Breast epithelium (tissue), 4 donors: ENCODE measurements at regions not wholly inside any gene's neighbourhood (a gene's known extent, or its start where the extent isn't known, plus 50 kb on each side); places are given as distances from the start of the nearest gene placed in this dataset.

Source experiments
- DNase-seq, 2 donors: peaks; one replicate each; pipeline ENCODE4 v3.0.0-alpha.2; 2019; ENCODE audit warnings: low spot score in 2 of 2
- H3K27ac ChIP-seq, 2 donors: fragments of 200-600 bp; sonication (generic) in 1 of 2; one replicate each; pipeline ENCODE4 v1.5.1; 2016 to 2019; ENCODE audit warnings: mild to moderate bottlenecking in 1 of 2
- H3K27me3 ChIP-seq, 2 donors: fragments of 200-600 bp; sonication (generic) in 1 of 2; one replicate each; pipeline versions ENCODE4 v1.5.1 to v1.6.0; 2017 to 2019; ENCODE audit warnings: control low read depth in 1 of 2, mild to moderate bottlenecking in 1 of 2
- H3K36me3 ChIP-seq: fragments of 200-600 bp; one replicate; pipeline ENCODE4 v1.5.1; 2019
- H3K4me1 ChIP-seq, 2 donors: fragments of 200-600 bp; sonication (generic); one replicate each; pipeline ENCODE4 v1.5.1; 2016 to 2019; ENCODE audit warnings: control low read depth in 1 of 2
- H3K4me3 ChIP-seq, 3 donors: fragments of 200-600 bp; sonication (generic); 1 replicate in 2 of 3; 2 replicates in 1 of 3; pipeline ENCODE4 v1.5.1; 2016 to 2019; ENCODE audit warnings: mild to moderate bottlenecking in 3 of 3, moderate library complexity in 2 of 3
- H3K9me3 ChIP-seq, 2 donors: fragments of 200-600 bp; sonication (generic) in 1 of 2; one replicate each; pipeline ENCODE4 v1.5.1; 2016 to 2019; ENCODE audit warnings: control low read depth in 1 of 2
- POLR2A ChIP-seq: fragments of 450-650 bp; IDR thresholded peaks from one replicate; pipeline ENCODE4 v1.6.1; 2016; ENCODE audit warnings: antibody characterized with exemption, mild to moderate bottlenecking, moderate library complexity
- POLR2AphosphoS5 ChIP-seq, 3 donors: sonication (generic); formaldehyde crosslinking; IDR thresholded peaks; one replicate each; pipeline ENCODE4 v1.6.1; 2017; ENCODE audit warnings: antibody characterized with exemption in 3 of 3
- intact Hi-C: fragments of 100-400 bp; cut with DNase I; formaldehyde crosslinking; loops from one replicate; pipeline ENCODE4 v1.15.1; 2023; ENCODE audit warnings: low total_unique reads
- TF ChIP-seq, protein P1 (sequence below), 3 donors: fragments of 450-650 bp; IDR thresholded peaks; one replicate each; pipeline ENCODE4 v1.5.1; 2016 to 2017; ENCODE audit warnings: antibody characterized with exemption in 3 of 3, mild to moderate bottlenecking in 3 of 3, moderate library complexity in 3 of 3

DNA sequence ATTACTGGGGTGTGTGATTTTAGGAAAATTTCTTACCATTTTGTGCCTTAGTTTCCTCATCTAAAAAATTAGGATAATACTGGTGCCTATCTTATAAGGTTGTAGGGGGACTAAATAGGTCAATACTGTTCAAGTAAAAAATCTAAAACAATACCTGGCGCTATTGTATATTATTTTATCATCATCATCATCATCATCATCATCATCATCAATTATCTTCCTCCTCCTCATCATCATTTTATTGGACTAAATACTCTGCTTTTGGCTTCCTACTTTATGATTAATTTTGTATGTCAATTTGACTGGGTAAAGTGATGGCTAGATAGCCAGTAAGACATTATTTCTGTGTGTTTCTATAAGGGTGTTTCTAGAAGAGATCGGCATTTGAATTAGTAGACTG lies 435.5 kb downstream of the DHX35 start:
- H3K4me3 ChIP-seq: no peak overlapping the region
- no peak for DNase-seq
- no peaks in the 10 kb centered on the region for H3K27me3 ChIP-seq
- H3K27ac ChIP-seq: no peak overlapping the region
- no peaks in the 10 kb centered on the region for H3K4me1 ChIP-seq
- H3K36me3 ChIP-seq: no peaks in the 10 kb centered on the region
- intact Hi-C loops: no loop called here
- TF ChIP-seq, protein P1, sequence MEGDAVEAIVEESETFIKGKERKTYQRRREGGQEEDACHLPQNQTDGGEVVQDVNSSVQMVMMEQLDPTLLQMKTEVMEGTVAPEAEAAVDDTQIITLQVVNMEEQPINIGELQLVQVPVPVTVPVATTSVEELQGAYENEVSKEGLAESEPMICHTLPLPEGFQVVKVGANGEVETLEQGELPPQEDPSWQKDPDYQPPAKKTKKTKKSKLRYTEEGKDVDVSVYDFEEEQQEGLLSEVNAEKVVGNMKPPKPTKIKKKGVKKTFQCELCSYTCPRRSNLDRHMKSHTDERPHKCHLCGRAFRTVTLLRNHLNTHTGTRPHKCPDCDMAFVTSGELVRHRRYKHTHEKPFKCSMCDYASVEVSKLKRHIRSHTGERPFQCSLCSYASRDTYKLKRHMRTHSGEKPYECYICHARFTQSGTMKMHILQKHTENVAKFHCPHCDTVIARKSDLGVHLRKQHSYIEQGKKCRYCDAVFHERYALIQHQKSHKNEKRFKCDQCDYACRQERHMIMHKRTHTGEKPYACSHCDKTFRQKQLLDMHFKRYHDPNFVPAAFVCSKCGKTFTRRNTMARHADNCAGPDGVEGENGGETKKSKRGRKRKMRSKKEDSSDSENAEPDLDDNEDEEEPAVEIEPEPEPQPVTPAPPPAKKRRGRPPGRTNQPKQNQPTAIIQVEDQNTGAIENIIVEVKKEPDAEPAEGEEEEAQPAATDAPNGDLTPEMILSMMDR (IDR thresholded peaks at IDR 0.05): no peak
- TF ChIP-seq POLR2AphosphoS5 (IDR thresholded peaks at IDR 0.05): no peak
- no peak for TF ChIP-seq POLR2A
- H3K9me3 ChIP-seq: no peaks in the 10 kb centered on the region

DNA sequence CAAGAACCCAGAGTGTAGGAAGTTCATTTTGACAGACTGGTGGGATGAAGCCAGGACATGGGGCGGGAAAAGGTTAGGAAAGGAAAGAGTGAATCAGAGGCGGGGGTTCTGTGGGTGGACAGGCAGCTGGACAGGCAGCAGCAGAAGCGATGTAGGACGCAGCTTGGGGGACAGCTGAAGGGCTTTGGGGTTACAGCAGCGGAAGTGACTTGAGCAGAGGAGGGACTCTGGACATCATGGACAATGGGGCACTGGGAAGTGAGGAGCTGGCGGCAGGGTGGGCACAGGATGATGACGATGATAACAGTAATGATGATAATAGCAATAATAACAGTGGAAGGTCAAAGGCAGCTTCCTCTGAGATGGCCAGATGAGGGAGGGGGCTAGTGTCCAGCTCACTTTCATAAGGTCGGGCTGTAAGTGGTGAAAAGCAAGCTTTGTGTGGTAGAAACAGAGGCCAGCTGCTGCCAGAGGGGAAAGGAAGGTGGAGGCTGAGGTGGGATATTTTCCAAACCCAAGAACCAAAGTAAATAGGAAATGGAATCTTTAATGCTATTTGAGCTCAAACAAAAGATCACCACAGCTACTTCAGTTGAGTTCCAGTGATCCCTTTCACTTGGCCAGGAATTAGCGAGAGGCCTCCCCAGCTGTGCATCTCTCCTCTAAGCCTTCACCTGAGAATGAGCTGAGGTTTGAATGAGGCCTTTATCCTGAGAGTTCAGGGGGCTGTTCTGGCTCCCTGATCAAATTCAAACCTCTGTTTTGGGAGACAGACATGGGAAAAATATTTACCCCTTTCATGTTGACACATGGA lies 433.5 kb downstream of the DHX35 start:
- H3K27ac ChIP-seq: peak overlapping the region in 1 of 2 donors; percentile 43
- intact Hi-C loops: no loop called here
- H3K4me3 ChIP-seq: no peak overlapping the region
- no peak for TF ChIP-seq POLR2A
- TF ChIP-seq, protein P1 (IDR thresholded peaks at IDR 0.05): no peak
- no peak for TF ChIP-seq POLR2AphosphoS5 (IDR thresholded peaks at IDR 0.05)
- no peaks in the 10 kb centered on the region for H3K36me3 ChIP-seq
- no peaks in the 10 kb centered on the region for H3K9me3 ChIP-seq
- DNase-seq: no peak
- no peaks in the 10 kb centered on the region for H3K27me3 ChIP-seq
- H3K4me1 ChIP-seq: no peaks in the 10 kb centered on the region

DNA sequence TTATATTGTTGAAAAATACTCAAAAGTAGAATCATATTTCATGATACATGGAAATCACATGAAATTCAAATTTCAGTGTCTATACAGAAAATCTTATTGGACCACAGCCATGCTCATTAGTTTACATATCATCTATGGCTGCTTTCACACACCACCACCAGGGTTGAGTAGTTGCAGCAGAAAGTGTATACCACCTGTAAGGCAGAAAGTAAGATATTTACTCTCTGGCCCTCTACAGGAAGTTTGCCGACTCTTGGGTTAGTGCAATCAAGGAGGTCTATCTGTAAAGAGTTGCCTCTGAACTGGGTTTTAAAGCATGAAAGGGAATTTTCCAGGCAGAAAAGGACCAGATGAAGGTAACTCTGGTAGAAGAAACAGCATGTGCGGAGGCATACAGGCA lies 432.3 kb downstream of the DHX35 start:
- no peak for TF ChIP-seq POLR2A
- TF ChIP-seq, protein P1 (IDR thresholded peaks at IDR 0.05): no peak
- TF ChIP-seq POLR2AphosphoS5 (IDR thresholded peaks at IDR 0.05): no peak
- H3K9me3 ChIP-seq: no peaks in the 10 kb centered on the region
- no peaks in the 10 kb centered on the region for H3K4me1 ChIP-seq
- H3K27ac ChIP-seq: no peak overlapping the region
- H3K27me3 ChIP-seq: no peaks in the 10 kb centered on the region
- no peak overlapping the region for H3K4me3 ChIP-seq
- no peaks in the 10 kb centered on the region for H3K36me3 ChIP-seq
- intact Hi-C loops: no loop called here
- DNase-seq: no peak

DNA sequence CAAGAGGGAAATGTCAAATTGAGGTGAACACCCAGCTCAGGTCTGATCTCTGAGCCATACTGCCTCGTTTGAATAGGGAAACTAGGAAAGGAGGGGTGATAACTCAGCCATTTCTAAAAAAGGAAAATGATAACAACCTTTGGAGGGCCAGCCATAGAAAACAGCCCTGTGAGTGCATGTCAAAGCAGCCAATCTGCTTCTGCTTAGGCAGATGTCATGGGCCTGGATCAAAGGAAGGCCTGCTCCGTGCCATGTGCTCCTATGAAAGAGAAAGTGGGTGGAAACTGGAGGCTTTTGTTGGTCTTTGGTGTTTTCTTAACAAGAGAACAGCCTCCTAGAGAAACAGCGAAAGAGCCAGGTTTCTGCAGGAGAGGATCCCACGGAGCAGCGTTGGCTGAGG lies 428.0 kb downstream of the DHX35 start:
- Histone ChIP-seq H3K27ac (no peak overlapping the region), H3K4me3 (no peak overlapping the region), H3K27me3 (no peaks in the 10 kb centered on the region), H3K9me3 (no peaks in the 10 kb centered on the region), H3K4me1 (no peaks in the 10 kb centered on the region), H3K36me3 (no peaks in the 10 kb centered on the region)
- DNase-seq: no peak
- TF ChIP-seq POLR2A: no peak
- TF ChIP-seq, protein P1 (IDR thresholded peaks at IDR 0.05): no peak
- TF ChIP-seq POLR2AphosphoS5 (IDR thresholded peaks at IDR 0.05): no peak
- intact Hi-C loops: no loop called here

DNA sequence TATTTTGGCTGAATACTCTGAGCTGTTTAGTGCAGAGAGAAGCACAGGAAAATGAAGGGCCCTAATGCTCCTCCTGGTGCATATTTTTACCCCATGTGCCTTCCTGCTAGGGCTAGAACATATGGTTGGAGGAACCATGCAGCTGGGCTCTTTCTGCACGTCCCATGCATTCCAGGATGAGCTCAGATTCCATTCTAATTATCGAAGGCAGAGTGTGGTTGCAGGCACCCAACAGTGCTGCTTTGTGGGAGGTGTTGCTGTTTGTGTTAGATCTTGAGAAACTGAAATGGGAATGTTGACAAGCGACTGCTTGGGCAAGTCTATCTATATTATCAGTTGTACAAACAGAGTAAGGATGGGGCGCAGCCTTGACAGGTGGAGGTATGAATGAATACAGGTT lies 419.5 kb downstream of the DHX35 start:
- TF ChIP-seq, protein P1 (IDR thresholded peaks at IDR 0.05): no peak
- no peak for TF ChIP-seq POLR2A
- H3K27me3 ChIP-seq: no peaks in the 10 kb centered on the region
- no peak overlapping the region for H3K27ac ChIP-seq
- no peak for DNase-seq
- no peaks in the 10 kb centered on the region for H3K9me3 ChIP-seq
- no peaks in the 10 kb centered on the region for H3K4me1 ChIP-seq
- no peak overlapping the region for H3K4me3 ChIP-seq
- no peaks in the 10 kb centered on the region for H3K36me3 ChIP-seq
- intact Hi-C loops: no loop called here
